ENCODE measurements at regions not wholly inside any gene's neighbourhood (a gene's known extent, or its start where the extent isn't known, plus 50 kb on each side); places are given as distances from the start of the nearest gene placed in this dataset.

DNA sequence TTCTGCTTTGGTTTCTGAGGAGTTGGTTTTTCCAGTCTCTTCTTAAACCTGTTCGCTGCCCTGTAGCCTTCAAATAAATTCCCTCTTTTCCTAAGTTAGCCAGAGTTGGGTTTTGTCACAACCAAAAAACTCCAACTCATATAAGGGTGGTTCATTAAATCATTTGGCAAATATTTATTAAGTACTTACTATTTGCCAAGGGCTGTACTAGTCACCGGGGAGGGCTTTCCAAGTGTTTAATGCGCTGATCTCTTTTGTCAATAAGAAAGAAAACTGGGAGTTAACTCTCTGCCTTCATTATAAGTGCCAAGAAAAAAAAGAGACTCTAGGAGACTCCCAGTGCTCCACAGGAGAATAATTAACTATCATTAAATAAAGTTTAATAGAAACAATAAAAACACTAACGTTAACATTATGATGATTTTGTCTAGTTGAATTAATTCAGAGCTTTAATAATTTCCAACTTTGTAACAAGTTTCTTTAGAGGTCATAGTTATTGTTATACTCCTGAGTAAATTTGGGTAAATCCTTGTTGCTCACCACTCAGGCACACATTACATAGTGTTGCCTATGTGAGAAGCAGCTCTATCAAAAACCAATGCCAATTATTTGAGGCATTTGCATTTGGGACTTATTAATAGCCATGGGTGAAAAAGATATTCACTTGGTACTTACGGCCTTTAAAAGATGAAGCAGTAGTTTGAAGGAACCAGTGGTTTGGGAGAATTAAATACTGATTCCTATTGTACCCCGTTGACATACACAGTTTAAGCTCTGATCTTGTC lies 122.5 kb upstream of the TEX13D start:
- H3K36me3 Mint-ChIP-seq (ENCODE audit: low read depth), result no peaks in the 10 kb centered on the region
- H3K4me3 Mint-ChIP-seq, result no peak overlapping the region
- peaks cover 4% of the 10 kb centered on the region for H3K4me1 Mint-ChIP-seq
- no peak overlapping the region for H3K27ac Mint-ChIP-seq
- TF ChIP-seq CTCF (IDR thresholded peaks at IDR 0.05), result no peak
- no peaks in the 10 kb centered on the region for H3K9me3 Mint-ChIP-seq
- DNase-seq, result no peak
- no peaks in the 10 kb centered on the region for H3K27me3 Mint-ChIP-seq (ENCODE audit: low read depth, poor library complexity)

- Mint-ChIP-seq H3K9me3 (no peaks in the 10 kb centered on the region), H3K4me1 (peaks cover 10% of the 10 kb centered on the region), H3K27ac (no peak overlapping the region), H3K4me3 (no peak overlapping the region), H3K27me3 (ENCODE audit: low read depth, poor library complexity) (peaks cover 4% of the 10 kb centered on the region), H3K36me3 (ENCODE audit: low read depth) (no peaks in the 10 kb centered on the region)
- TF ChIP-seq CTCF (IDR thresholded peaks at IDR 0.05), result peak; percentile 64
- DNase-seq, result no peak
Measured at GRCh38 chrX:124211312-124211942, 121.0 kb upstream of the TEX13D start.

- no peak overlapping the region for H3K27ac Mint-ChIP-seq
- no peak for TF ChIP-seq CTCF (IDR thresholded peaks at IDR 0.05)
- H3K4me1 Mint-ChIP-seq, result peaks cover 22% of the 10 kb centered on the region
- H3K9me3 Mint-ChIP-seq, result no peaks in the 10 kb centered on the region
- H3K36me3 Mint-ChIP-seq (ENCODE audit: low read depth), result no peaks in the 10 kb centered on the region
- no peak overlapping the region for H3K4me3 Mint-ChIP-seq
- DNase-seq, result no peak
- H3K27me3 Mint-ChIP-seq (ENCODE audit: low read depth, poor library complexity), result peaks cover 4% of the 10 kb centered on the region
Measured at GRCh38 chrX:124212622-124213021, 119.8 kb upstream of the TEX13D start.

DNA sequence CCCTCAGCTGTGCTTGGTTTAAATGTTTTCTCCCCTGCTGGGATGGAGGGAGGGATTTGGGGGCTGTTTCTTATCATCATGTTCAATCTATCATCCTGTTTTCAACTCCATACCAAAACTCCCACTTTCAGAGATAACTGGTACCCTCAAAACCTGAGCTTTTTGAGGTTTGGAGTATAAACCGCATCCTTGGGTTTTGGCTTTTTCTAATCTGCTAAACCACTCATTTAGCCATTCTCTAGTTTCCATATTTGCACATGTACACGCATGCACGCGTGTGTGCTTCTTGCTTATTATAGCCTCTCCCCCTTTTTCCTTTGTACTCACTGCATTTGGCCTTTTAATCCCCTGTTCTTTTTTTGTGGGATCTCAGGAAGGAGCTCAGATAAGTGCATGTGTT lies 116.7 kb upstream of the TEX13D start:
- TF ChIP-seq CTCF (IDR thresholded peaks at IDR 0.05), result no peak
- Mint-ChIP-seq H3K4me3 (no peak overlapping the region), H3K4me1 (peaks cover 41% of the 10 kb centered on the region), H3K27me3 (ENCODE audit: low read depth, poor library complexity) (peaks cover 4% of the 10 kb centered on the region), H3K27ac (no peak overlapping the region), H3K9me3 (no peaks in the 10 kb centered on the region), H3K36me3 (ENCODE audit: low read depth) (no peaks in the 10 kb centered on the region)
- no peak for DNase-seq

- no peak for DNase-seq
- Mint-ChIP-seq H3K27ac (peak overlapping the region; percentile 93), H3K9me3 (no peaks in the 10 kb centered on the region), H3K36me3 (ENCODE audit: low read depth) (no peaks in the 10 kb centered on the region), H3K4me3 (no peak overlapping the region), H3K4me1 (peaks cover 41% of the 10 kb centered on the region), H3K27me3 (ENCODE audit: low read depth, poor library complexity) (peaks cover 4% of the 10 kb centered on the region)
- no peak for TF ChIP-seq CTCF (IDR thresholded peaks at IDR 0.05)
Measured at GRCh38 chrX:124216396-124217115, 115.9 kb upstream of the TEX13D start.

Data from nephron progenitor cell (in vitro differentiated cells).